Tibial artery (tissue), 4 donors: ENCODE measurements at regions not wholly inside any gene's neighbourhood (a gene's known extent, or its start where the extent isn't known, plus 50 kb on each side); places are given as distances from the start of the nearest gene placed in this dataset.
"Not testable (repeated sequence)": the region's sequence is repeated elsewhere in the genome, so short reads cannot be mapped to it uniquely, and the experiment has no call there.

Experiments
- DNase-seq, 2 donors: peaks; one replicate each; pipeline ENCODE4 v3.0.0-alpha.2; 2019
- H3K27ac ChIP-seq, 2 donors: fragments of 200-600 bp; sonication (generic) in 1 of 2; 1 replicate in 1 of 2; 2 replicates in 1 of 2; pipeline ENCODE4 v1.5.1; 2018 to 2019; ENCODE audit warnings: mild to moderate bottlenecking in 1 of 2
- H3K27me3 ChIP-seq, 2 donors: fragments of 200-600 bp; sonication (generic) in 1 of 2; one replicate each; pipeline versions ENCODE4 v1.5.1 to v1.6.0; 2016 to 2019
- H3K36me3 ChIP-seq, 3 donors: fragments of 200-600 bp; sonication (generic) in 2 of 3; one replicate each; pipeline ENCODE4 v1.5.1; 2016 to 2019; ENCODE audit warnings: mild to moderate bottlenecking in 2 of 3
- H3K4me1 ChIP-seq, 4 donors: fragments of 200-600 bp; sonication (generic) in 2 of 4; 1 replicate in 3 of 4; 2 replicates in 1 of 4; pipeline ENCODE4 v1.5.1; 2016 to 2019
- H3K4me3 ChIP-seq, 2 donors: fragments of 200-600 bp; sonication (generic) in 1 of 2; 1 replicate in 1 of 2; 2 replicates in 1 of 2; pipeline ENCODE4 v1.5.1; 2018 to 2019; ENCODE audit warnings: mild to moderate bottlenecking in 2 of 2
- H3K9me3 ChIP-seq, 3 donors: fragments of 200-600 bp; sonication (generic) in 1 of 3; one replicate each; pipeline ENCODE4 v1.5.1; 2016 to 2019
- CTCF ChIP-seq, 2 experiments: fragments of 200-600 bp in 1 of 2; fragments of 450-650 bp in 1 of 2; IDR thresholded peaks; one replicate each; pipeline ENCODE4 v1.5.1; 2017 to 2019; ENCODE audit warnings: antibody characterized with exemption in 2 of 2, mild to moderate bottlenecking in 1 of 2, moderate library complexity in 1 of 2
- intact Hi-C: fragments of 100-400 bp; cut with DNase I; formaldehyde crosslinking; loops from one replicate; pipeline ENCODE4 v1.15.0; 2023; ENCODE audit warnings: low total_unique reads

GRCh38 chr2:186968277-186968676 is 119.3 kb upstream of the ZSWIM2 start:
- DNase-seq = no peak
- no peaks in the 10 kb centered on the region for H3K27me3 ChIP-seq
- H3K4me1 ChIP-seq = peaks cover 0 to 21% (median 4%) of the 10 kb centered on the region in 4 donors
- no peaks in the 10 kb centered on the region for H3K9me3 ChIP-seq
- intact Hi-C loops = no loop called here
- H3K27ac ChIP-seq = peak overlapping the region in 1 of 2 donors; percentile 25
- no peak overlapping the region for H3K4me3 ChIP-seq
- H3K36me3 ChIP-seq = no peaks in the 10 kb centered on the region
- no peak for TF ChIP-seq CTCF (IDR thresholded peaks at IDR 0.05)

- H3K27ac ChIP-seq = no peak overlapping the region
These were observed 117.0 kb upstream of the ZSWIM2 start for GRCh38 chr2:186966015-186966414.

GRCh38 chr2:186962085-186962747 is 113.2 kb upstream of the ZSWIM2 start:
- Histone ChIP-seq H3K4me3 (no peak overlapping the region), H3K4me1 (no peaks in the 10 kb centered on the region), H3K27me3 (no peaks in the 10 kb centered on the region), H3K27ac (no peak overlapping the region), H3K9me3 (no peaks in the 10 kb centered on the region), H3K36me3 (no peaks in the 10 kb centered on the region)
- DNase-seq = no peak
- no peak for TF ChIP-seq CTCF (IDR thresholded peaks at IDR 0.05)
- intact Hi-C loops = no loop called here

More at GRCh38 chr2:186966015-186966414, 117.0 kb upstream of the ZSWIM2 start:
- H3K36me3 ChIP-seq = no peaks in the 10 kb centered on the region
- H3K27me3 ChIP-seq = no peaks in the 10 kb centered on the region
- H3K4me3 ChIP-seq = no peak overlapping the region
- no peaks in the 10 kb centered on the region for H3K9me3 ChIP-seq
- no peak for DNase-seq
- TF ChIP-seq CTCF (IDR thresholded peaks at IDR 0.05) = no peak
- peaks cover 0 to 8% (median 0%) of the 10 kb centered on the region in 4 donors for H3K4me1 ChIP-seq
- intact Hi-C loops = no loop called here

GRCh38 chr2:186960241-186960640 is 111.3 kb upstream of the ZSWIM2 start:
- H3K36me3 ChIP-seq, H3K4me1 ChIP-seq, DNase-seq, H3K27ac ChIP-seq, H3K9me3 ChIP-seq, H3K27me3 ChIP-seq, H3K4me3 ChIP-seq, intact Hi-C loops: not testable (repeated sequence)

GRCh38 chr2:186959486-186959885 is 110.5 kb upstream of the ZSWIM2 start:
- Histone ChIP-seq H3K27ac (no peak overlapping the region), H3K9me3 (no peaks in the 10 kb centered on the region), H3K4me1 (no peaks in the 10 kb centered on the region), H3K36me3 (no peaks in the 10 kb centered on the region), H3K27me3 (no peaks in the 10 kb centered on the region), H3K4me3 (no peak overlapping the region)
- intact Hi-C loops = no loop called here
- DNase-seq = no peak
- no peak for TF ChIP-seq CTCF (IDR thresholded peaks at IDR 0.05)

- no peaks in the 10 kb centered on the region for H3K9me3 ChIP-seq
- intact Hi-C loops = no loop called here
- no peaks in the 10 kb centered on the region for H3K36me3 ChIP-seq
- H3K4me3 ChIP-seq = no peak overlapping the region
- H3K4me1 ChIP-seq = peaks cover 0 to 15% (median 2%) of the 10 kb centered on the region in 4 donors
- H3K27me3 ChIP-seq = no peaks in the 10 kb centered on the region
- H3K27ac ChIP-seq = no peak overlapping the region
- DNase-seq = no peak
- TF ChIP-seq CTCF (IDR thresholded peaks at IDR 0.05) = no peak
These were observed 101.7 kb upstream of the ZSWIM2 start for GRCh38 chr2:186950694-186951093.
